ENCODE measurements at regions not wholly inside any gene's neighbourhood (a gene's known extent, or its start where the extent isn't known, plus 50 kb on each side); places are given as distances from the start of the nearest gene placed in this dataset.
A peak's percentile ranks its signal among the peaks of the same experiment; 100 is the strongest.

DNA sequence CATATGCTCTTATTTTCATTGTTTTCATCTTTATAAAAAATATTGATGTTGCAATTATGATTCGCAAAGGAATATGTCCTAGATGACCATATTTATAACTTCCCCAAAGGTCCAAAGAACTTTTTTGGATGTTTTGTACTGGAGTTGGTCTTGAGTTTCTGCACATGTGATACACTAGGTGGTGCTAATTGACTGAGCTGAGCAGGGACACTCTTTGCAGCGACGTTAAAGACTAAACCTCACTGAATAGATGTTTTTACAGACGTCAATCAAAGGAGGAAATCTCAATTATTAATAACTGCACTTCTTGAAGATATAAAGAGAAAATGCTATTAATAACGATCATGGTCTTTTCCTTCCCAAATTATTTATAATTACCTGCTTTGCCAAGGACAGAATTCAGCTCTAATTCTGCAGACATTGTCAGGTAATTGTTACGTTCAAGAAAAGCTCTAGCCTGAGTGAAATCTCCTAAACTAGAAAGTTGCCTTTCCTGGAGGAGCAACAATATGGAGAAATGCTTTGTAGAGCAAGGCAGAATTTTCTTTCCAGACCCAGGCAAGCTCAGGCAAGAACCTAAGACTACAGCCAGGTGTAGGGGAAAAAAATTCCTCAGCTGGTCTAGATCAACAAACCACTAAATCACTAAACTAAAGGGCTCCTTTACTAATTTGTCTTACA lies 119.3 kb upstream of the RBBP8 start:
- Histone ChIP-seq H3F3A (ENCODE audit: insufficient read depth, low read length) (no peaks in the 10 kb centered on the region), H3K9ac (ENCODE audit: low read length) (no peak overlapping the region), H3K27ac (ENCODE audit: low read depth, low read length, poor library complexity, severe bottlenecking) (no peak overlapping the region), H3K4me3 (ENCODE audit: low read depth, low read length, poor library complexity, severe bottlenecking) (no peak overlapping the region), H4K20me1 (ENCODE audit: insufficient read depth, low read length) (no peaks in the 10 kb centered on the region), H3K4me1 (ENCODE audit: insufficient read depth, low read length, severe bottlenecking) (no peaks in the 10 kb centered on the region), H3K9me3 (ENCODE audit: low read length) (no peaks in the 10 kb centered on the region), H3K27me3 (ENCODE audit: insufficient read depth, low read length) (no peaks in the 10 kb centered on the region; the same call in 1 of the 2 replicates), H2AFZ (ENCODE audit: low read length) (no peak overlapping the region), H3K4me2 (ENCODE audit: low read length) (no peak overlapping the region), H3K9me2 (ENCODE audit: low read depth, low read length) (no peaks in the 10 kb centered on the region), H3K36me3 (ENCODE audit: insufficient read depth, low read length) (no peaks in the 10 kb centered on the region), H3K79me2 (ENCODE audit: insufficient read depth, low read length) (no peaks in the 10 kb centered on the region)
- TF ChIP-seq EZH2 (IDR thresholded peaks at IDR 0.05; ENCODE audit: borderline replicate concordance, low read length), result no peak
- TF ChIP-seq, protein P1, sequence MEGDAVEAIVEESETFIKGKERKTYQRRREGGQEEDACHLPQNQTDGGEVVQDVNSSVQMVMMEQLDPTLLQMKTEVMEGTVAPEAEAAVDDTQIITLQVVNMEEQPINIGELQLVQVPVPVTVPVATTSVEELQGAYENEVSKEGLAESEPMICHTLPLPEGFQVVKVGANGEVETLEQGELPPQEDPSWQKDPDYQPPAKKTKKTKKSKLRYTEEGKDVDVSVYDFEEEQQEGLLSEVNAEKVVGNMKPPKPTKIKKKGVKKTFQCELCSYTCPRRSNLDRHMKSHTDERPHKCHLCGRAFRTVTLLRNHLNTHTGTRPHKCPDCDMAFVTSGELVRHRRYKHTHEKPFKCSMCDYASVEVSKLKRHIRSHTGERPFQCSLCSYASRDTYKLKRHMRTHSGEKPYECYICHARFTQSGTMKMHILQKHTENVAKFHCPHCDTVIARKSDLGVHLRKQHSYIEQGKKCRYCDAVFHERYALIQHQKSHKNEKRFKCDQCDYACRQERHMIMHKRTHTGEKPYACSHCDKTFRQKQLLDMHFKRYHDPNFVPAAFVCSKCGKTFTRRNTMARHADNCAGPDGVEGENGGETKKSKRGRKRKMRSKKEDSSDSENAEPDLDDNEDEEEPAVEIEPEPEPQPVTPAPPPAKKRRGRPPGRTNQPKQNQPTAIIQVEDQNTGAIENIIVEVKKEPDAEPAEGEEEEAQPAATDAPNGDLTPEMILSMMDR (IDR thresholded peaks at IDR 0.05; ENCODE audit: low read length), result peak; percentile 64

DNA sequence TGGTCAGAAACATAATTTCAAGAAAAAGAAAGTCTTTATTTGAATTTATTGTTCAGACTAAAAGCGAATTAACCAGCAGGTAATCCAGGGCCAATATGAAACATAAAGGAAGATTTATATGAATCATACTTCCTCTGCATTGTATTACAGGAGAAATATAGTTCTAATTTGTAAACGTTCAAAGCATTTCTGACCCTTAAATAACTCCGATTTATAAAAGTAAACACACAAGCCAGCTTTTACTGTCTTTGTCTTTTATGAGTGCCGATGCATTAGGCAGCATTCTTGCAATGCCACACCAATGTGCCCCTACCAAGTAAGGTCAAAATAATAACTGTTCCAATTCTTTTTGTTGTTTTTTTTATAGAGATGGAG lies 118.8 kb upstream of the RBBP8 start:
- no peak overlapping the region for H3K4me3 ChIP-seq (ENCODE audit: low read depth, low read length, poor library complexity, severe bottlenecking)
- H3K4me2 ChIP-seq (ENCODE audit: low read length), result no peak overlapping the region
- TF ChIP-seq EZH2 (IDR thresholded peaks at IDR 0.05; ENCODE audit: borderline replicate concordance, low read length), result no peak
- TF ChIP-seq, protein P1 (IDR thresholded peaks at IDR 0.05; ENCODE audit: low read length), result no peak
- H3K36me3 ChIP-seq (ENCODE audit: insufficient read depth, low read length), result no peaks in the 10 kb centered on the region
- no peaks in the 10 kb centered on the region for H3F3A ChIP-seq (ENCODE audit: insufficient read depth, low read length)
- no peak overlapping the region for H2AFZ ChIP-seq (ENCODE audit: low read length)
- no peaks in the 10 kb centered on the region for H3K79me2 ChIP-seq (ENCODE audit: insufficient read depth, low read length)
- no peak overlapping the region for H3K27ac ChIP-seq (ENCODE audit: low read depth, low read length, poor library complexity, severe bottlenecking)
- no peak overlapping the region for H3K9ac ChIP-seq (ENCODE audit: low read length)
- no peaks in the 10 kb centered on the region for H4K20me1 ChIP-seq (ENCODE audit: insufficient read depth, low read length)
- no peaks in the 10 kb centered on the region for H3K9me3 ChIP-seq (ENCODE audit: low read length)
- H3K4me1 ChIP-seq (ENCODE audit: insufficient read depth, low read length, severe bottlenecking), result no peaks in the 10 kb centered on the region
- no peaks in the 10 kb centered on the region; the same call in 1 of the 2 replicates for H3K27me3 ChIP-seq (ENCODE audit: insufficient read depth, low read length)
- H3K9me2 ChIP-seq (ENCODE audit: low read depth, low read length), result no peaks in the 10 kb centered on the region

DNA sequence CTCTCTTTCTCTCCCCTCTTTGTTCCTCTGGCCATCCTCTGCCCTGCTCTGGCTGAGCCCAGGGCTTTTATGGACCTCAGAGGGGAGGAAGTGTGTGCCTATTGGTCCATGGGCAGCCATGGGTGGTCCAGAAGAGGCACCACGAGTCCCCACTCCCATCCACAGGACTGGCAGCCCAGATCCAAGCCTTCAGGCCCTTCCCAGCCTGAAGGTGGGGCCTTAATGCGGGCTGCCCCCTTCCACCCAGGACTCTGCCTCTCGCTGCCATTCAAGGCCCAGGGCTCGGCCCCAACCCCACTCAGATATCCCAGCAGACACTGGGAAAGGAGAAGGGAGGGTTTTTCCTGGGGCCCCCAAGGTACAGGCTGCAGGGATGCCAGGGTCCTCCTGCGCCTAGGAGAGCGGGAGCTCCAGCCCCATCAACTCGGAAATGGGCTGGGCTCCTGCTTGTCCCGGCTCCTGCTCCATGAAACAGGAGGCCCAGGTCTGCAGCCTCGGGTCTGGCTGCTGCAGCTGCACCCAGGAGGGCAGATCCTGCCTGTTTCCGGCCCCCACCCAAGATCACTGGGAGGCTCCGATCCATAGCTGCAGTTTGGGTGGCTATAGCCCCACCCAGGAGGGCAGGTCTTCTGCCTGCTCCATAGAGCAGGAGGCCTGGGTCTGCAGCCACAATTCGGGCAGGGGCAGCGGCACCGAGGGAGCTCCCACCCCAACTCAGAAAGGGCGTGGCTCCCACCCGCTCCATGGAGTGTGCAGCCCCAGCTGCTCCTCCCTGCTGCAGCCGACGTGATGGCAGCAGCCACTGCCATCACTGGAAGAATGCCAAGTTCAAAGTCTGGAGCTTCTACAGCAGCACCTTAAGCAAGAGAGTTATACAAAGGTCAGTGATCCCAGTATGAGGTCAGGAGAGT lies 116.6 kb upstream of the RBBP8 start:
- H3K4me2 ChIP-seq (ENCODE audit: low read length), result no peak overlapping the region
- H3K9me2 ChIP-seq (ENCODE audit: low read depth, low read length), result no peaks in the 10 kb centered on the region
- no peak overlapping the region for H2AFZ ChIP-seq (ENCODE audit: low read length)
- H3K4me3 ChIP-seq (ENCODE audit: low read depth, low read length, poor library complexity, severe bottlenecking), result no peak overlapping the region
- TF ChIP-seq EZH2 (IDR thresholded peaks at IDR 0.05; ENCODE audit: borderline replicate concordance, low read length), result no peak
- TF ChIP-seq, protein P1 (IDR thresholded peaks at IDR 0.05; ENCODE audit: low read length), result no peak
- no peaks in the 10 kb centered on the region for H4K20me1 ChIP-seq (ENCODE audit: insufficient read depth, low read length)
- no peak overlapping the region for H3K27ac ChIP-seq (ENCODE audit: low read depth, low read length, poor library complexity, severe bottlenecking)
- H3K79me2 ChIP-seq (ENCODE audit: insufficient read depth, low read length), result no peaks in the 10 kb centered on the region
- H3K27me3 ChIP-seq (ENCODE audit: insufficient read depth, low read length), result no peaks in the 10 kb centered on the region; the same call in 1 of the 2 replicates
- no peaks in the 10 kb centered on the region for H3K9me3 ChIP-seq (ENCODE audit: low read length)
- H3K36me3 ChIP-seq (ENCODE audit: insufficient read depth, low read length), result no peaks in the 10 kb centered on the region
- no peak overlapping the region for H3K9ac ChIP-seq (ENCODE audit: low read length)
- H3K4me1 ChIP-seq (ENCODE audit: insufficient read depth, low read length, severe bottlenecking), result no peaks in the 10 kb centered on the region
- no peaks in the 10 kb centered on the region for H3F3A ChIP-seq (ENCODE audit: insufficient read depth, low read length)
